Uterus (tissue), 2 donors: ENCODE measurements at regions not wholly inside any gene's neighbourhood (a gene's known extent, or its start where the extent isn't known, plus 50 kb on each side); places are given as distances from the start of the nearest gene placed in this dataset.

Experiments used
- POLR2A ChIP-seq, 2 donors: fragments of 450-650 bp; IDR thresholded peaks; one replicate each; pipeline ENCODE4 v1.6.1; 2016; ENCODE audit warnings: antibody characterized with exemption in 2 of 2, mild to moderate bottlenecking in 1 of 2, moderate library complexity in 1 of 2
- TF ChIP-seq, protein P1 (sequence below), 4 experiments: fragments of 200-600 bp in 2 of 4; fragments of 450-650 bp in 2 of 4; sonication (generic) in 2 of 4; IDR thresholded peaks; one replicate each; pipeline ENCODE4 v1.5.1; 2016 to 2019; ENCODE audit warnings: antibody characterized with exemption in 4 of 4, mild to moderate bottlenecking in 2 of 4, moderate library complexity in 1 of 4

DNA sequence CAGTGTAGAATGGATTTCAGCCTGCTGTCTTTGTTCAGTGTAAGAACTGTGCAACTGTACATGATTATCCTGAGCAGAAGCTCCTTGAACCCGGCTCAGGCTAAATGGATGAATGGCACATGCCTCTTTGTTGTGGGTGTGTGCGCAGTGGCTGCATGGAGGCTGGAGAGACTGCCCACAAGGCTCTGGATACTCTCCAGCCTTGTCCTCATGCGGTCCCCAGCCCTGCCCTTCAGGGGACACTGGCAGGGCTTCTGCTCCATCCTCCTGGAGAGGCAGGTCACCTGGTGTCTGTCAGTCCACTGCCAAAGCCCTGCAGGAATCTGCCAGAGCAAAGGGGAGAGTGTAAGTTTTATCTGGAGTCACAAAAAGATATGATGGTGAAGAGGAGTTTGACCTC, 241.7 kb upstream of the EXOC2 start:
- TF ChIP-seq POLR2A (IDR thresholded peaks at IDR 0.05), result no peak
- TF ChIP-seq, protein P1, sequence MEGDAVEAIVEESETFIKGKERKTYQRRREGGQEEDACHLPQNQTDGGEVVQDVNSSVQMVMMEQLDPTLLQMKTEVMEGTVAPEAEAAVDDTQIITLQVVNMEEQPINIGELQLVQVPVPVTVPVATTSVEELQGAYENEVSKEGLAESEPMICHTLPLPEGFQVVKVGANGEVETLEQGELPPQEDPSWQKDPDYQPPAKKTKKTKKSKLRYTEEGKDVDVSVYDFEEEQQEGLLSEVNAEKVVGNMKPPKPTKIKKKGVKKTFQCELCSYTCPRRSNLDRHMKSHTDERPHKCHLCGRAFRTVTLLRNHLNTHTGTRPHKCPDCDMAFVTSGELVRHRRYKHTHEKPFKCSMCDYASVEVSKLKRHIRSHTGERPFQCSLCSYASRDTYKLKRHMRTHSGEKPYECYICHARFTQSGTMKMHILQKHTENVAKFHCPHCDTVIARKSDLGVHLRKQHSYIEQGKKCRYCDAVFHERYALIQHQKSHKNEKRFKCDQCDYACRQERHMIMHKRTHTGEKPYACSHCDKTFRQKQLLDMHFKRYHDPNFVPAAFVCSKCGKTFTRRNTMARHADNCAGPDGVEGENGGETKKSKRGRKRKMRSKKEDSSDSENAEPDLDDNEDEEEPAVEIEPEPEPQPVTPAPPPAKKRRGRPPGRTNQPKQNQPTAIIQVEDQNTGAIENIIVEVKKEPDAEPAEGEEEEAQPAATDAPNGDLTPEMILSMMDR (IDR thresholded peaks at IDR 0.05), result no peak
